KG1 (cell line): ENCODE measurements at regions not wholly inside any gene's neighbourhood (a gene's known extent, or its start where the extent isn't known, plus 50 kb on each side); places are given as distances from the start of the nearest gene placed in this dataset.

Source experiments
- DNase-seq: peaks from one replicate; lab custom pipeline; 2025; lab: John Stamatoyannopoulos, UW

GRCh38 chr2:13103151-13103550, 386.4 kb downstream of the TRIB2 start:
- DNase-seq: no peak

- no peak for DNase-seq
Measured at GRCh38 chr2:13103778-13104493, 387.2 kb downstream of the TRIB2 start.

- no peak for DNase-seq
Measured at GRCh38 chr2:13104723-13105122, 388.0 kb downstream of the TRIB2 start.

GRCh38 chr2:13106302-13106701, 389.6 kb downstream of the TRIB2 start:
- DNase-seq: no peak

GRCh38 chr2:13109516-13109915, 392.8 kb downstream of the TRIB2 start:
- no peak for DNase-seq

- DNase-seq: no peak
Measured at GRCh38 chr2:13110825-13111224, 394.1 kb downstream of the TRIB2 start.

- no peak for DNase-seq
Measured at GRCh38 chr2:13113002-13113401, 396.3 kb downstream of the TRIB2 start.

GRCh38 chr2:13114391-13114790, 397.7 kb downstream of the TRIB2 start:
- DNase-seq: no peak

GRCh38 chr2:13115643-13116042, 398.9 kb downstream of the TRIB2 start:
- no peak for DNase-seq

GRCh38 chr2:13121096-13121495, 404.4 kb downstream of the TRIB2 start:
- DNase-seq: no peak

- DNase-seq: no peak
Measured at GRCh38 chr2:13128139-13128538, 411.4 kb downstream of the TRIB2 start.

- no peak for DNase-seq
Measured at GRCh38 chr2:13135369-13135768, 418.6 kb downstream of the TRIB2 start.

GRCh38 chr2:13135856-13136255, 419.1 kb downstream of the TRIB2 start:
- DNase-seq: no peak

GRCh38 chr2:13137679-13138078, 420.9 kb downstream of the TRIB2 start:
- DNase-seq: no peak

- DNase-seq: no peak
Measured at GRCh38 chr2:13141315-13141714, 424.6 kb downstream of the TRIB2 start.

- DNase-seq: no peak
Measured at GRCh38 chr2:13143451-13143850, 426.7 kb downstream of the TRIB2 start.

- DNase-seq: no peak
Measured at GRCh38 chr2:13156916-13157315, 440.2 kb downstream of the TRIB2 start.

GRCh38 chr2:13158466-13158865, 441.7 kb downstream of the TRIB2 start:
- no peak for DNase-seq

GRCh38 chr2:13180729-13181128, 464.0 kb downstream of the TRIB2 start:
- no peak for DNase-seq

GRCh38 chr2:13193075-13193474, 476.3 kb downstream of the TRIB2 start:
- DNase-seq: no peak

- peak; percentile 6 for DNase-seq
Measured at GRCh38 chr2:13193900-13194299, 477.2 kb downstream of the TRIB2 start.

- DNase-seq: no peak
Measured at GRCh38 chr2:13195270-13195669, 478.5 kb downstream of the TRIB2 start.

GRCh38 chr2:13197248-13197647, 480.5 kb downstream of the TRIB2 start:
- DNase-seq: no peak

GRCh38 chr2:13201924-13202323, 485.2 kb downstream of the TRIB2 start:
- no peak for DNase-seq
